ENCODE measurements at regions not wholly inside any gene's neighbourhood (a gene's known extent, or its start where the extent isn't known, plus 50 kb on each side); places are given as distances from the start of the nearest gene placed in this dataset.
A peak's percentile ranks its signal among the peaks of the same experiment; 100 is the strongest.

DNA sequence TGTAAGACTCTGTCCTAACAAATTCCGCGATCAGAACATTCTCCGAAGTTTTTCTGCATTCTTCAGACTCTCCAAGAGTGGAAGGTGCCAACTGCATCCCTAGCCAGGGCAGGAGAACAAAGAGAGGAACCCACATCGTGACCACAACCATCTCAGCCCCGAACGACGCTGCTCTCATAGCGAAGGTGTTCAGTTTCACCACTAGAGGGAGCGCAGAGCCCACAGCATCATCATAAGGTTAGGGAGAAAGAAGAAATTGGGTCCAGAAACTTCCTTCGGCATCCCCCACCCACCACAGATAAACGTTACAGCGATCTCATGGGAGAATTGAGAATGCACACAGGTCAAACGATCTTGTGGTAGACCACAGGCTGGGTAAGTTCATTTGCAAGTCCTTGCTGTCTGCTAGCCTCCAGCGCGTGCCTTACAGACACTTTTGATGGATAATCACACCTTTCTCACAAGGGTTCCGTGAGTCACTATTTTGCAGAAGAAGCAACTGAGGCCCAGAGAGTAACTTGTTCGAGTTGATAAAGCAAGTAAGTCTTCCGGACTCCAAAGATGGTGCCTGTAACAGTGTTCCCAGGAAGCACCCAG lies 53.7 kb upstream of the ARL4C start (continued):
- TF ChIP-seq, protein P1, sequence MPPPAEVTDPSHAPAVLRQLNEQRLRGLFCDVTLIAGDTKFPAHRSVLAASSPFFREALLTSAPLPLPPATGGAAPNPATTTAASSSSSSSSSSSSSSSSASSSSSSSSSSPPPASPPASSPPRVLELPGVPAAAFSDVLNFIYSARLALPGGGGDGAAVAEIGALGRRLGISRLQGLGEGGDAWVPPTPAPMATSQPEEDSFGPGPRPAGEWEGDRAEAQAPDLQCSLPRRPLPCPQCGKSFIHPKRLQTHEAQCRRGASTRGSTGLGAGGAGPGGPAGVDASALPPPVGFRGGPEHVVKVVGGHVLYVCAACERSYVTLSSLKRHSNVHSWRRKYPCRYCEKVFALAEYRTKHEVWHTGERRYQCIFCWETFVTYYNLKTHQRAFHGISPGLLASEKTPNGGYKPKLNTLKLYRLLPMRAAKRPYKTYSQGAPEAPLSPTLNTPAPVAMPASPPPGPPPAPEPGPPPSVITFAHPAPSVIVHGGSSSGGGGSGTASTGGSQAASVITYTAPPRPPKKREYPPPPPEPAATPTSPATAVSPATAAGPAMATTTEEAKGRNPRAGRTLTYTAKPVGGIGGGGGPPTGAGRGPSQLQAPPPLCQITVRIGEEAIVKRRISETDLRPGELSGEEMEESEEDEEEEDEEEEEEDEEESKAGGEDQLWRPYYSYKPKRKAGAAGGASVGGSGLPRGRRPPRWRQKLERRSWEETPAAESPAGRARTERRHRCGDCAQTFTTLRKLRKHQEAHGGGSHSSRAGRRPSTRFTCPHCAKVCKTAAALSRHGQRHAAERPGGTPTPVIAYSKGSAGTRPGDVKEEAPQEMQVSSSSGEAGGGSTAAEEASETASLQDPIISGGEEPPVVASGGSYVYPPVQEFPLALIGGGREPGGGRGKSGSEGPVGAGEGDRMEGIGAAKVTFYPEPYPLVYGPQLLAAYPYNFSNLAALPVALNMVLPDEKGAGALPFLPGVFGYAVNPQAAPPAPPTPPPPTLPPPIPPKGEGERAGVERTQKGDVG (CRISPR knock-in tag; IDR thresholded peaks at IDR 0.05): no peak
- no peak for TF ChIP-seq RAD51 (IDR thresholded peaks at IDR 0.05)
- TF ChIP-seq TCF3 (IDR thresholded peaks at IDR 0.05; ENCODE audit: borderline replicate concordance, insufficient read depth, low read depth, low read length): no peak
- TF ChIP-seq, protein P2, sequence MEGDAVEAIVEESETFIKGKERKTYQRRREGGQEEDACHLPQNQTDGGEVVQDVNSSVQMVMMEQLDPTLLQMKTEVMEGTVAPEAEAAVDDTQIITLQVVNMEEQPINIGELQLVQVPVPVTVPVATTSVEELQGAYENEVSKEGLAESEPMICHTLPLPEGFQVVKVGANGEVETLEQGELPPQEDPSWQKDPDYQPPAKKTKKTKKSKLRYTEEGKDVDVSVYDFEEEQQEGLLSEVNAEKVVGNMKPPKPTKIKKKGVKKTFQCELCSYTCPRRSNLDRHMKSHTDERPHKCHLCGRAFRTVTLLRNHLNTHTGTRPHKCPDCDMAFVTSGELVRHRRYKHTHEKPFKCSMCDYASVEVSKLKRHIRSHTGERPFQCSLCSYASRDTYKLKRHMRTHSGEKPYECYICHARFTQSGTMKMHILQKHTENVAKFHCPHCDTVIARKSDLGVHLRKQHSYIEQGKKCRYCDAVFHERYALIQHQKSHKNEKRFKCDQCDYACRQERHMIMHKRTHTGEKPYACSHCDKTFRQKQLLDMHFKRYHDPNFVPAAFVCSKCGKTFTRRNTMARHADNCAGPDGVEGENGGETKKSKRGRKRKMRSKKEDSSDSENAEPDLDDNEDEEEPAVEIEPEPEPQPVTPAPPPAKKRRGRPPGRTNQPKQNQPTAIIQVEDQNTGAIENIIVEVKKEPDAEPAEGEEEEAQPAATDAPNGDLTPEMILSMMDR (IDR thresholded peaks at IDR 0.05 in 2 of 3, conservative IDR thresholded peaks at IDR 0.05 in 1 of 3; ENCODE audit: control insufficient read depth in 2 of 3, extremely low read depth in 1 of 3, insufficient read depth in 1 of 3, low read depth in 3 of 3, low read length in 3 of 3): peak; percentile 92 to 94 (median 92)
- no peak for TF ChIP-seq ZNF217 (IDR thresholded peaks at IDR 0.05)
- 0 out of 2 replicates have a peak, but pooled peaks have one; percentile 58 for TF ChIP-seq ZNF207 (IDR thresholded peaks at IDR 0.05; ENCODE audit: borderline replicate concordance)
- TF ChIP-seq, protein P3, sequence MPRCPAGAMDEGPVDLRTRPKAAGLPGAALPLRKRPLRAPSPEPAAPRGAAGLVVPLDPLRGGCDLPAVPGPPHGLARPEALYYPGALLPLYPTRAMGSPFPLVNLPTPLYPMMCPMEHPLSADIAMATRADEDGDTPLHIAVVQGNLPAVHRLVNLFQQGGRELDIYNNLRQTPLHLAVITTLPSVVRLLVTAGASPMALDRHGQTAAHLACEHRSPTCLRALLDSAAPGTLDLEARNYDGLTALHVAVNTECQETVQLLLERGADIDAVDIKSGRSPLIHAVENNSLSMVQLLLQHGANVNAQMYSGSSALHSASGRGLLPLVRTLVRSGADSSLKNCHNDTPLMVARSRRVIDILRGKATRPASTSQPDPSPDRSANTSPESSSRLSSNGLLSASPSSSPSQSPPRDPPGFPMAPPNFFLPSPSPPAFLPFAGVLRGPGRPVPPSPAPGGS (IDR thresholded peaks at IDR 0.05; ENCODE audit: borderline replicate concordance, insufficient read depth, low read depth, low read length, poor library complexity, severe bottlenecking): no peak
- no peak for TF ChIP-seq NRF1 (conservative IDR thresholded peaks at IDR 0.05; ENCODE audit: low read depth, low read length)
- no peak for TF ChIP-seq BRCA1 (IDR thresholded peaks at IDR 0.05; ENCODE audit: low read depth, low read length)
- TF ChIP-seq RAD21 (IDR thresholded peaks at IDR 0.05; ENCODE audit: insufficient read depth, low read depth, low read length): peak; percentile 91
- no peak for TF ChIP-seq ATF7 (IDR thresholded peaks at IDR 0.05; ENCODE audit: low read depth)
- TF ChIP-seq MEF2A (IDR thresholded peaks at IDR 0.05; ENCODE audit: insufficient read depth, low read depth, low read length): no peak
